ENCODE measurements at regions not wholly inside any gene's neighbourhood (a gene's known extent, or its start where the extent isn't known, plus 50 kb on each side); places are given as distances from the start of the nearest gene placed in this dataset.

- DNase-seq, result no peak
Observed at GRCh38 chr10:128596906-128597305, 470.7 kb upstream of the MKI67 start.

- DNase-seq, result no peak
Observed at GRCh38 chr10:128599030-128599429, 472.8 kb upstream of the MKI67 start.

DNA sequence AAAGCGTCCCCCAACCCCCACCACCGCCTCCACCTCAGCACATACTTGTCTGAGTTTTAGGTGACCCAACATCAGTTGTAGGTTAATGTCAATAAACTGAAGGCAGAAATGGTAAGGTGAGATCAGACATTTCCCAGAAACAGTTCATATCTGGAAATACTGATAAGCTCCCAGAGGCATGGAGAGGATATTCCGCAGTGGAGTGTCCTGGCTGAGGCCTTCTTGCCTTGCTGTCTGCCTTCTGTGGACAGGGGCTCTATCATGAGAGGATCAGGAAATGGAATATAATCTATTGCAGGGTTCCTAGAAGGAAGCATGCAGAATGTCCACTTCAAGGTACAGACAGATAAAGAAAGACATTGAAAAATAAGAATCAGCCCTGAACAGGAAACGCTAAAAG is 473.3 kb upstream of the MKI67 start:
- DNase-seq, result no peak

DNA sequence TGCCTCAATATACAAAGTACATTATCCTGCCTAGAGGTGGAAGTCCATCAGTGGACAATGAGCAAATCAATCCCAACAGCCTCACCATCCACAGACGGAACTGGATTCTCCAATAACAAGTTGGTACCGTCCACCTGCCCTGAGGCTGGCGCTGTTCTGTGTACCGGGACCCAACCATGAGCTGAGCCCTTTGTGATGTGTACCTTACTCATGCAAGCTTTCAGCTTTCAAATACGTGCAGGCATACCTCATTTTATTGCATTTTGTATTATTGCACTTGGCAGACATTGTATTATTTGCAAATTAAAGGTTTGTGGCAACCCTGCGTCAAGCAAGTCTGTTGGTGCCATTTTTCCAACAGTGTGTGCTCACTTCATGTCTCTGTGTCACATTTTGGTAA is 476.0 kb upstream of the MKI67 start:
- no peak for DNase-seq

DNA sequence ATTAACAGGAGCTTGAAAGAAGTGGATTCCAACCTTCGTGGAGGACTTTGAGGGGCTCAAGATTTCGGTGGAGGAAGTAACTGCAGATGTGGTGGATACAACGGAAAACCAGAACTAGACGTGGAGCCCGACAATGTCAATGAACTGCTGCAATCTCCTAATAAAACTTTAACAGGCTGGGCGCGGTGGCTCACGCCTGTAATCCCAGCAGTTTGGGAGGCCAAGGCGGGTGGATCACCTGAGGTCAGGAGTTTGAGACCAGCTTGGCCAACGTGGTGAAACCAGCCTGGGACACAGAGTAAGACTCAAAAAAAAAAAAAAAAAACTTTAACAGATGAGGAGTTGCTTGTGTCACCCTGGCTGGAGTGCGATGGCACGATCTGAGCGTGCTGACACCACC is 477.8 kb upstream of the MKI67 start:
- DNase-seq, result no peak

GRCh38 chr10:128605180-128605579 is 479.0 kb upstream of the MKI67 start:
- no peak for DNase-seq

- no peak for DNase-seq
Observed at GRCh38 chr10:128606055-128606454, 479.8 kb upstream of the MKI67 start.

DNA sequence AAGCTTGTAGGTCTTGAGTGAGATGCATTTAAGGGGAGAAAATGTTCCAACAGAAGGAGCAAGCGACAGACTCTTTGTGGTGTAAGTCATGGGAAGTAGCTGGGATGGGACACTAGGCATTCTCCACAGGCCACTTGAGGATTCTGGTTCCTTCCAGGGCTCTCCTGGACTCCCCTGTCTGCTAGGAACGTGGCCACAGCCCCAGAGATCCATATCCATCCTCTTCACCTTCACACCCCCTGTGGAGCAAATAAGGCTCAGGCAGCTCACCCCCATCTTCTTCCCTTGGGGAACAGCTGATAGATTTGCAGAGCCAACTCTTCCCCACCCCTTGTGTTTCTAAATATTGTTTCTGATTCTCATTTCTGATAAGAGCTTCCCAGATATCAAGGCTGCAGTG is 482.6 kb upstream of the MKI67 start:
- DNase-seq, result no peak

DNA sequence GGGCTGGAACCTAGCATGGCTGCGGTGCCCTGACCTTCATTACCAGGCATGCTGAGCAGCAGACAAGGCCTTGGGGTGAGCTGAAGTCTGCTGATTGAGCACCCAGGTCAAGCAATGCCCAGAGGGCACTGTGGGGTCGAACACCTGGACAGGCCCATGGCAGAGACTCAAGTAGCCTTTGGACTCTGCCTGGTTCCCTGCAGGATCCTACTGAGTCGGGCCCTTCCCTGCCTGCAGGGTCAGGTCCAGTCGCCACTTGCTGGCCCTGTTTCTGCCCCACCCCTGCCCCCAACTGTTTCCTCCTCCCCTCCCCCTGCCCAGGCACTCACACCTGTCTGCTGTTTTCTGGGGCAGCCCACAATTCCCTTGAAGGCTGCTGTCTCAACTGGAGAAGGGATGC is 483.2 kb upstream of the MKI67 start:
- no peak for DNase-seq

GRCh38 chr10:128610113-128610512 is 483.9 kb upstream of the MKI67 start:
- DNase-seq, result no peak

GRCh38 chr10:128612195-128612594 is 486.0 kb upstream of the MKI67 start:
- DNase-seq, result no peak

GRCh38 chr10:128612631-128613030 is 486.4 kb upstream of the MKI67 start:
- no peak for DNase-seq

GRCh38 chr10:128614016-128614605 is 487.9 kb upstream of the MKI67 start:
- DNase-seq, result no peak

DNA sequence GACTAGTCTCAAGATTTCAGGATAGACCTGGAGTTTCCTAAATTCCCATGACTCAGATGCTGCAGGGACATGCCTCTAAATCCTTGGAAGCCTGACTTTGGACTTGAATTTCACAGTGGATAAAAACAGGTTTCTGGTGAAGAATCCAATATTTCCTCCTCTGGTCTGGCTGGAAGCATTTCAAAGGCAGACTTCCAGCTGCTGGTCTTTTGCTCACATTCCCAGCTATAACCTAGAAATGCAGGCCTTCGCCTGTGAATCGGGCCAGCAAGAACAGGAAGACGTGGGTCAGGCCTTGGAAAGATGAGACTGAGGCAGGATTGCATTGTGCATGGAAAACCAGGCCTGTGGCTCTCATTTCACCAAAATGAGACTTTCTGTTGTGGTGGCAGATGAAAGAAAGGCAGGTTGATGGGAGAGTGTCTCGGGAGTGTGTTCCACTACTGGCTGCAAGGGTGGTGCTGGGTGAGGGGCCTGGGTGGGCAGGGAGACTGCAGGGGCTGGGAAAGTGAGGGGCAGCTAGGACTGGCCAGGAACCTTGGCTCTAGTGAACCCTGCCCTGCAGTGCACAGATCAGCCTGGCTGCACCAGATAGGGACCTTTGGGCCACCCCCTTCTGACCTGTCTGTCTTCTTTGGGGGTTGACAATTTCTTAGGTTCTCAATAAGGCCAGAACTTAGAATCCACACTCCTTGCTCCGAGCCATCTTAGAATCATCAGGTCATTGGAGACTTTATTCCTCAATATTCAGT is 488.8 kb upstream of the MKI67 start:
- no peak for DNase-seq

- DNase-seq, result no peak
Observed at GRCh38 chr10:128617532-128617931, 491.3 kb upstream of the MKI67 start.

- DNase-seq, result no peak
Observed at GRCh38 chr10:128622706-128623105, 496.5 kb upstream of the MKI67 start.

DNA sequence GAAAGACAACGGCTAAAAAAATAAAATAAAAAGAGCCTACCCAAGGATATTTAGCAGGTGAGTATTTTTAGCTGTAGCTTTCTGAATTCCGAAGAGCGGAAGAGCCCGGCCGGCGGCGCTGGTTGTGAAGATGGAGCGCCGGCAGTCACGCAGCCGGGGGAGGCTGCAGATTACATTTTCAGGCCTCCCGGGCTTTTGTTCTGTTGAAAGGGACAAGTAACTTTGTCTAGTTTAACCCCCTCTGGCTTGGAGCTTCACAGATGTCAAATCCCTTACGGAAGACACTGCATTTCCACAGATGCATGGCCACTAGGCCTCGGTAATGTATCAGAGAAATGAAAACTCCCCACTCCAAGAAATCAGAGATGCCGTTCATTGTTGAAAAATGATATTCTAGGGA is 497.6 kb upstream of the MKI67 start:
- DNase-seq, result no peak

DNA sequence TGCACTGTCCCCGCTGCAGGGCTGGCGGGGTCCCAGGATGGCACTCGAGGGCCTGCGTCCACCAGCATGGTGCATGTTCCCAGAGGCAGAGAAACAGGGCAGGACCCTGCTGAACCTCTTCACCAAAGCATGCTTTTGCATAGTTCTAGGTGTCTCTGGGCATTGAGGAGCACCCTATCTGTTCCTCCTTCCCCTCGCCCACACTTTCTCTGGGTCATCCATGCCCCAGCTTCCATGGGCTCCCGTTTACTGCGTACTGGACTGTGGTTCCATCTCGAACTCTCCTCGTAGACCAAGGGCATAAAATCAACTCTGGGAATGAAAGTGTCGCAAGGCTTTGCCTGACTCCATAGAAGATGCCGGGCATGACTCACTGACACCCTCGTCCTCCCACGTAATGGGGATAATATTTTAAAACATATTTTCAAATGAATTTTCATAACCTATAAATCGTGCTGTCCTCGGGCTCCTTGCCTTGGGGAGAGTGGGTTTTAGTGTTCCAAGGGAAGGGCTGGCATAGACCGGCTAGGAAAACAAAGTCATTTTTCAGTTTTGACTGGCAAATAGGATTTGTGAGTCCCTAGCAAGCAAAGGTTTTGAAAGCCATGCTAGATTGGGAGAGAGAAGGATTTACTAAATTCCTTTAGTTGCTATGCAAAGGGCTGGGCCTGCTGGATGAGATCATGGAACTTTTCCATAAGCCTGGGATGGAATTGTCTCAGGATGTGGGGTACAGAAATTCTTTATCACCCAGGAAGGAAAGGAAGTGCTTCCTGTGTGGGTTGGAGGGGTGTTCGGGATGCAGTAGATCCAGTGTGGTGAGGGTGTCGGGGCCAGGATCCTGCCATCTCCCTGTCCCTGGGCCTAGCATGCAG is 498.7 kb upstream of the MKI67 start:
- no peak for DNase-seq

GRCh38 chr10:128625926-128626325 is 499.7 kb upstream of the MKI67 start:
- DNase-seq, result no peak

- DNase-seq, result no peak
Observed at GRCh38 chr10:128626397-128627000, 500.3 kb upstream of the MKI67 start.

DNA sequence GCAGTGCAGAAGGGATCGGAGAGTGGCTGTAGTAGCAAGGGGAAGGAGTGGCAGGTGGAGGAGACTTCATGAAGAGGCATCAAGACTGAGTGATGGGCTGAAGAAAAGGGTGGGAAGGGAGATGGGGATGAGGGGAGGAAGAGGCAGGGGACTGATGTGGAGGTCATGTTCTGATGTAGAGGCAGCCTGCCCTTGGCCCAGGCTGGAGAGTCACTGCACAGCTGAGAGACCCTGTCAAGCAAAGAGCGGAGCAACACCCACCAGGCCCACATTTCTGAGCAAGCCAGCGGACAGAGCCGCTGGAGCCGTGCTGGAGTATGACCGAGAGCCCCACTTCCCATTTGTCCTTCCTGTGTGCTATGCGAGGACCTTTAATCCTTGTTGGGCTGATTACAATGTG is 501.6 kb upstream of the MKI67 start:
- no peak for DNase-seq

DNA sequence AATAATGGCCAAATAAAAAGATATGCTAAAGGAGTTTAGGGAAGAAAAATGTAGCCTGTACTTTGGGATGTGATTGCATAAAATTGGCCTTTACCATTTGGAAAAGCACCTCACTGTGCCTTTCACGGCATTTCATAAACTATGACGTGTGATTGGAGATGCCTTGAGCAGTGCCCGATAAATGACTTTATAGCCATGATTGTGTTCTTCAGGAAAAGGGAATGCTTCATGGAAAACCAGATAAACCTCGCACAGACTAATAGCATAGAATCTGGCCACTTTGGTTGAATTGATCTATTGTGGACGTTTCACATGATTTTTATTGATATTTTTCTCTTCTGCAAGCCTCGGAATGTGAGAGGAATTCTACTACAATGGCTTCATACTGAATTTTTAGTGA is 502.0 kb upstream of the MKI67 start:
- DNase-seq, result no peak
